Breast epithelium (tissue), 3 donors: ENCODE measurements at regions not wholly inside any gene's neighbourhood (a gene's known extent, or its start where the extent isn't known, plus 50 kb on each side); places are given as distances from the start of the nearest gene placed in this dataset.

ENCODE experiments used
- POLR2A ChIP-seq: fragments of 450-650 bp; IDR thresholded peaks from one replicate; pipeline ENCODE4 v1.6.1; 2016; ENCODE audit warnings: antibody characterized with exemption, mild to moderate bottlenecking, moderate library complexity
- POLR2AphosphoS5 ChIP-seq, 3 donors: sonication (generic); formaldehyde crosslinking; IDR thresholded peaks; one replicate each; pipeline ENCODE4 v1.6.1; 2017; ENCODE audit warnings: antibody characterized with exemption in 3 of 3
- TF ChIP-seq, protein P1 (sequence below), 3 donors: fragments of 450-650 bp; IDR thresholded peaks; one replicate each; pipeline ENCODE4 v1.5.1; 2016 to 2017; ENCODE audit warnings: antibody characterized with exemption in 3 of 3, mild to moderate bottlenecking in 3 of 3, moderate library complexity in 3 of 3

DNA sequence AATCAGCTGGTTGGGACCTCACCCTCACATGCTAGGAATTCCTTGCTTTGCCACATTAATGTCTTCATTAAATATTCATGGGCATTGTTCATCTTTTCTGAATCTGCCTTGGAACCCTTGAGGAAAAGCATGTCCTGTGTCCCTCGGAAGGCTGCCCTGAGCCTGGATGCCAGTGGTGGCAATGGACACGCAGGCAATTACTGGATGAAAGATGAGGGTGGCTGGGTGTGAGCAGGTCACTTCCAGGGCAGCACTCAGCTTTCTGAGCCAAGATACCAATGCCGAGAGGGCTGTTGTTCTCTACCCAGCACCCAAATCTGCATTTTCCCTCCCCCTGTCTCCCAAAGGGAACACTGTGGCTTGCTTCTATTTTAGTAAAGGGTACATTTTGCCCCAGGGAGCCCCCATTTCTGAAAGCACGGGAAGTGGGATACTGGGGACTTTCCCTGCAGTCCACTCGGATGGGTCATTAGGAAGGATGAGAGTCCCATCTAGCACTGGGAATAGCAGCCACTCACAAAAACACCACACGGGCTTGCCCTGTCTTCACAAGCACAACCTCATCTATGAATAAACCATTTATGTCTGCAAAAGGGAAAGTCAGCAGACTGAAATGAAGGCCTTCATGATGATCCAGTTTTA lies 234.8 kb downstream of the SOX11 start:
- TF ChIP-seq, protein P1, sequence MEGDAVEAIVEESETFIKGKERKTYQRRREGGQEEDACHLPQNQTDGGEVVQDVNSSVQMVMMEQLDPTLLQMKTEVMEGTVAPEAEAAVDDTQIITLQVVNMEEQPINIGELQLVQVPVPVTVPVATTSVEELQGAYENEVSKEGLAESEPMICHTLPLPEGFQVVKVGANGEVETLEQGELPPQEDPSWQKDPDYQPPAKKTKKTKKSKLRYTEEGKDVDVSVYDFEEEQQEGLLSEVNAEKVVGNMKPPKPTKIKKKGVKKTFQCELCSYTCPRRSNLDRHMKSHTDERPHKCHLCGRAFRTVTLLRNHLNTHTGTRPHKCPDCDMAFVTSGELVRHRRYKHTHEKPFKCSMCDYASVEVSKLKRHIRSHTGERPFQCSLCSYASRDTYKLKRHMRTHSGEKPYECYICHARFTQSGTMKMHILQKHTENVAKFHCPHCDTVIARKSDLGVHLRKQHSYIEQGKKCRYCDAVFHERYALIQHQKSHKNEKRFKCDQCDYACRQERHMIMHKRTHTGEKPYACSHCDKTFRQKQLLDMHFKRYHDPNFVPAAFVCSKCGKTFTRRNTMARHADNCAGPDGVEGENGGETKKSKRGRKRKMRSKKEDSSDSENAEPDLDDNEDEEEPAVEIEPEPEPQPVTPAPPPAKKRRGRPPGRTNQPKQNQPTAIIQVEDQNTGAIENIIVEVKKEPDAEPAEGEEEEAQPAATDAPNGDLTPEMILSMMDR (IDR thresholded peaks at IDR 0.05), result no peak
- TF ChIP-seq POLR2A (no peak), POLR2AphosphoS5 (IDR thresholded peaks at IDR 0.05) (no peak)
